Psoas muscle (tissue), 7 donors: ENCODE measurements at regions not wholly inside any gene's neighbourhood (a gene's known extent, or its start where the extent isn't known, plus 50 kb on each side); places are given as distances from the start of the nearest gene placed in this dataset.
"Not testable (repeated sequence)": the region's sequence is repeated elsewhere in the genome, so short reads cannot be mapped to it uniquely, and the experiment has no call there.

Experiments
- ATAC-seq, 4 donors: fragments of 200-7000 bp; cut with Tn5 transposase; one replicate each; pipeline ENCODE4 v1.9.1; 2020; ENCODE audit warnings: moderate library complexity in 3 of 4, mild to moderate bottlenecking in 2 of 4
- DNase-seq, 2 donors: peaks; one replicate each; pipeline ENCODE4 v3.0.0-alpha.2; 2020
- H3K27ac ChIP-seq: fragments of 200-600 bp; one replicate; pipeline ENCODE4 v1.8.0; 2022
- H3K27me3 ChIP-seq, 3 donors: fragments of 200-600 bp in 1 of 3; one replicate each; pipeline versions ENCODE4 v1.6.1 to v1.8.0; 2013 to 2022; ENCODE audit warnings: low read length in 2 of 3, mild to moderate bottlenecking in 2 of 3, moderate library complexity in 1 of 3; ENCODE audit not compliant: insufficient read depth in 3 of 3
- H3K36me3 ChIP-seq, 2 donors: fragments of 200-600 bp in 1 of 2; one replicate each; pipeline versions ENCODE4 v1.6.1 to v1.8.0; 2013 to 2022; ENCODE audit warnings: low read depth in 1 of 2, mild to moderate bottlenecking in 1 of 2, moderate library complexity in 1 of 2; ENCODE audit not compliant: insufficient read depth in 1 of 2
- H3K4me1 ChIP-seq: fragments of 200-600 bp; one replicate; pipeline ENCODE4 v1.8.0; 2022
- H3K4me3 ChIP-seq: fragments of 200-600 bp; one replicate; pipeline ENCODE4 v1.8.0; 2022; ENCODE audit warnings: mild to moderate bottlenecking
- H3K9me3 ChIP-seq: fragments of 200-600 bp; one replicate; pipeline ENCODE4 v1.8.0; 2022
- WGBS, 3 donors: extraction: QIAGEN DNeasy Blood & Tissue Kit; methylation state at CpG; one replicate each; pipeline versions ENCODE4 v1.1.6 to v1.1.7; 2013; 5-methylcytosine and 5-hydroxymethylcytosine counted together
- intact Hi-C, 2 donors: fragments of 100-400 bp; cut with DNase I; formaldehyde crosslinking; loops; one replicate each; pipeline versions ENCODE4 v1.11.0 to v1.14.2; 2022
- TF ChIP-seq, protein P1 (sequence below): fragments of 200-600 bp; IDR thresholded peaks from one replicate; pipeline ENCODE4 v1.8.0; 2022; ENCODE audit warnings: antibody characterized with exemption
- donor health status: healthy with polysubstance abuse.
- donor health status: DM: no; HTN: no; CAD: no; lungs with moderate emphysema.
- donor health status: Bipolar disorder and iron deficiency.
- donor health status: healthy.
- donor health status: DM: yes; HTN: yes; CAD: no.
- donor health status: DM: no; HTN: no; CAD: no.
- donor health status: DM: yes; HTN: yes; CAD: no.

DNA sequence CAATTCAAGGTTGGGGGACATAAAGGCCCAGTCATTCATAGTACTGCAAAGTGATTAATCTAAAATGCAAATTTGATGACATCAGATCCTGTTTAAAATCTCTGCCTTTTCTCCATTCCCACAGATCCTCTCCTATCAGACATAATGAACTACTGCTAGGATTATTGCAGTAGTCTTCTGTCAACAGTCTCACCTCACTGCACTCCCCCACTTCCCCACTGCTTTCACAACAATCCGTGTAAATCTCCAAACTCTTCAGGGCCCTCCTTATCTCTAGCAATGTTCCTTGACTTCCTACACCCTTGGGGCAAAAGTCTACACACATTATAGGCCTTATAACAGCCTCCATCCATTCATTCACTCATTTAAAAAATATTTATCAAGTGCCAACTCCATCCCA is 112.4 kb downstream of the KBTBD2 start:
- Histone ChIP-seq H3K9me3 (no peaks in the 10 kb centered on the region), H3K4me1 (no peaks in the 10 kb centered on the region), H3K36me3 (no peaks in the 10 kb centered on the region), H3K4me3 (no peak overlapping the region), H3K27me3 (no peaks in the 10 kb centered on the region), H3K27ac (no peak overlapping the region)
- no peak for DNase-seq
- TF ChIP-seq, protein P1, sequence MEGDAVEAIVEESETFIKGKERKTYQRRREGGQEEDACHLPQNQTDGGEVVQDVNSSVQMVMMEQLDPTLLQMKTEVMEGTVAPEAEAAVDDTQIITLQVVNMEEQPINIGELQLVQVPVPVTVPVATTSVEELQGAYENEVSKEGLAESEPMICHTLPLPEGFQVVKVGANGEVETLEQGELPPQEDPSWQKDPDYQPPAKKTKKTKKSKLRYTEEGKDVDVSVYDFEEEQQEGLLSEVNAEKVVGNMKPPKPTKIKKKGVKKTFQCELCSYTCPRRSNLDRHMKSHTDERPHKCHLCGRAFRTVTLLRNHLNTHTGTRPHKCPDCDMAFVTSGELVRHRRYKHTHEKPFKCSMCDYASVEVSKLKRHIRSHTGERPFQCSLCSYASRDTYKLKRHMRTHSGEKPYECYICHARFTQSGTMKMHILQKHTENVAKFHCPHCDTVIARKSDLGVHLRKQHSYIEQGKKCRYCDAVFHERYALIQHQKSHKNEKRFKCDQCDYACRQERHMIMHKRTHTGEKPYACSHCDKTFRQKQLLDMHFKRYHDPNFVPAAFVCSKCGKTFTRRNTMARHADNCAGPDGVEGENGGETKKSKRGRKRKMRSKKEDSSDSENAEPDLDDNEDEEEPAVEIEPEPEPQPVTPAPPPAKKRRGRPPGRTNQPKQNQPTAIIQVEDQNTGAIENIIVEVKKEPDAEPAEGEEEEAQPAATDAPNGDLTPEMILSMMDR = no peak
- no peak for ATAC-seq
- 57 to 94% (median 89%) methylated on average over 1 of the region's 1 CpG for WGBS, 3 donors
- intact Hi-C loops = loop anchor here in 1 of 2 donors (10.0 kb wide), 1 partner anchor 326 kb away; the partner anchor contains the start of gene RP9

DNA sequence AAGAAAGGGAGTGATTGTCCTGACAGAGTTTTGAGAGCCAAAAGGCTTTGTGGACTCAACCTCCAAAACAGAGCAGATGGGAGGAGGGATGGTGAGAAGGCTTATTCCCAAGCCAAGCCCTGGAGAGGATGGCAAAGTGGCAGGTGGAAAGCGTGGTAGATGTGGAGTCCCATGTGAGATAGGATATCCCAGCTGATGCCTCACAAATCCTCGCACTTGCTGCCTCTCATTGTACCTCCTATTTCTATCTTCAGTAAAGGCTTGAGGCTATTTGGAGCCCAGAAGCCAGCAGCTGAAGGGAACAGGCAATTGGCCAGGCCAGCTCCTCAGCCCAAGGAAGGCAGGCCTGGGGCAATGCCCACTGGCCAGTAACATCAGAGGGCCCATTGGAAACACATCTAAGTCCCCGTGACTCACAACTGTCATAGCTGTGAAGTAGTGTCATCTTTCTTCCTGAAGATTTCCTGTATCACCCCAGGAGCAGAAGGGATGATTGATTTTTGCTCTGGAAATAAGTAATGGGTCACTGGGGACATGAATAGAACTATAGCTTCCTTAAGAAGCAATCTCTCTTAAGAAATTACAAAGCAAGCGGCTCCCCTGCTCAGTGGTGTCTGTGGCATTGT is 114.4 kb downstream of the KBTBD2 start:
- peak; percentile 97 to 99 (median 98) for ATAC-seq

DNA sequence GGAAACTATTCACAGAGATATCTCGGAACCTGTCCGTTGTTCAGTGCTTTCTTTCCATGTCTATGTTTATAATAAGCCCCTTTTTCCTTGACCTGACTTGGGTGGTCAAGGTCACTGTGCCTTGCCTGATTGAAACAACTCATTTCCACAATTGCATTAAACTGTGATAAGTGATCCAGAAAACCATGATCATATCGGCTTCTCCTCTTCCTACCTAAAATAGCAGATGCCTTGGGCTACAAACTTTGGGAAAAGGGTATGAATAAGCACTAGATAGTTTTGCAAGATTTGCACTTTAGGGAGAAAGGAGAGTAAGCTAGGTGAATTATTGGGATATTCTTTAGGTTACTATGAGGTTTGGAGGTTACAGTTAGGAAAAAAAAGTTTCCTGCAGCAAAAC is 115.2 kb downstream of the KBTBD2 start:
- ATAC-seq, H3K27me3 ChIP-seq, H3K9me3 ChIP-seq, H3K4me3 ChIP-seq, H3K36me3 ChIP-seq, H3K4me1 ChIP-seq, DNase-seq: not testable (repeated sequence)
- H3K27ac ChIP-seq = peak overlapping the region; percentile 67
- 84 to 89% (median 85%) methylated on average over 3 of the region's 3 CpGs for WGBS, 3 donors
- intact Hi-C loops = loop anchor here in 1 of 2 donors (10.0 kb wide), 1 partner anchor 328 kb away; the partner anchor contains the start of gene RP9

More for the DNA sequence above, 114.4 kb downstream of the KBTBD2 start:
- not testable (repeated sequence) for H3K36me3 ChIP-seq, H3K4me3 ChIP-seq, H3K9me3 ChIP-seq, H3K27me3 ChIP-seq, H3K4me1 ChIP-seq
- intact Hi-C loops = loop anchor here in 1 of 2 donors (10.0 kb wide), 1 partner anchor 328 kb away; the partner anchor contains the start of gene RP9
- H3K27ac ChIP-seq = peak overlapping the region; percentile 67
- 30 to 38% (median 37%) methylated on average over 4 of the region's 4 CpGs for WGBS, 3 donors
- DNase-seq = peak in 1 of 2 donors; percentile 72

DNA sequence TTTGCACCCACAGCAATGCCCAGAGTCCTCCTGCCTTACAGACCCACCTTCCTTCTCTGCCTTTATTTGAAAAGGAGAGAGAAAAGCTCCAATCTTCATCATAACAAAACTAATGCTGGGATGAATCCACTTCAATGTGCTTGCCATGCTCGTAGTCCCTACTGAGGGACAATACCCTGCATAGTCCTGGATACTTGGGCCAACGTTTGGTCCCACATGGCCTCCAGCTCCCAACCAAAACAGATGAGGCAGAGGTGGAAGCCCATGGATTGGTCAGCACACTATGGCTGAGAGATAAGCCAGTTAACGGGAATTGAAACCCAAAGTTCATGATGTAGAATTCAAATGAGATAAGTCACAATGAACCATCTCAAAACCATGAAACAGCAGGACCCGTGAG is 115.8 kb downstream of the KBTBD2 start:
- not testable (repeated sequence) for DNase-seq, H3K36me3 ChIP-seq, H3K4me3 ChIP-seq, ATAC-seq, H3K27me3 ChIP-seq, H3K27ac ChIP-seq, H3K9me3 ChIP-seq, H3K4me1 ChIP-seq
- WGBS, 3 donors = 53 to 59% (median 55%) methylated on average over 3 of the region's 4 CpGs
- intact Hi-C loops = loop anchor here in 1 of 2 donors (10.0 kb wide), 1 partner anchor 329 kb away; the partner anchor contains the start of gene RP9

DNA sequence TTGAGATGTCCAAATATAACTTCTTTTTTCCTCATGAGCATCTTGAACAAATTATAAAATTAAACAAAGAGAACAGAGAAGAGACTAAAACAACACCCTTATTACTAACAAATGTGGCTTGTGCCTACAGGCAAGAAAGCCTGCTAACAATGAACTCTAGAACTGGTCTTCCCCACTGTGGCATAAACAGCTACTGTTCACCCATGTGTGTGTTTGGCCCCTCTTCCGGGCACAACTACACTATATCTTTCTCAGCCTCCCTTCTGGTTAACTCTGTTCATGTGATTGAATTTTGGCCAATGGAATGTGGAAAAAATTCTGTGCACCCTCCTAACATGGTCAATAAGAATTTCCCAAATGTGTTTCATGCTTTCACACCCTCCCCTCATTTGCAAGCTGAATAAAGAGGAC is 117.0 kb downstream of the KBTBD2 start:
- WGBS, 3 donors = 92 to 96% (median 94%) methylated on average over 1 of the region's 1 CpG
- Histone ChIP-seq H3K9me3 (no peaks in the 10 kb centered on the region), H3K27ac (no peak overlapping the region), H3K4me1 (no peaks in the 10 kb centered on the region), H3K4me3 (no peak overlapping the region), H3K36me3 (no peaks in the 10 kb centered on the region), H3K27me3 (no peaks in the 10 kb centered on the region)
- DNase-seq (no peak), ATAC-seq (no peak)
- intact Hi-C loops = loop anchor here in 1 of 2 donors (10.0 kb wide), 1 partner anchor 330 kb away; the partner anchor contains the start of gene RP9
- TF ChIP-seq, protein P1 = no peak

DNA sequence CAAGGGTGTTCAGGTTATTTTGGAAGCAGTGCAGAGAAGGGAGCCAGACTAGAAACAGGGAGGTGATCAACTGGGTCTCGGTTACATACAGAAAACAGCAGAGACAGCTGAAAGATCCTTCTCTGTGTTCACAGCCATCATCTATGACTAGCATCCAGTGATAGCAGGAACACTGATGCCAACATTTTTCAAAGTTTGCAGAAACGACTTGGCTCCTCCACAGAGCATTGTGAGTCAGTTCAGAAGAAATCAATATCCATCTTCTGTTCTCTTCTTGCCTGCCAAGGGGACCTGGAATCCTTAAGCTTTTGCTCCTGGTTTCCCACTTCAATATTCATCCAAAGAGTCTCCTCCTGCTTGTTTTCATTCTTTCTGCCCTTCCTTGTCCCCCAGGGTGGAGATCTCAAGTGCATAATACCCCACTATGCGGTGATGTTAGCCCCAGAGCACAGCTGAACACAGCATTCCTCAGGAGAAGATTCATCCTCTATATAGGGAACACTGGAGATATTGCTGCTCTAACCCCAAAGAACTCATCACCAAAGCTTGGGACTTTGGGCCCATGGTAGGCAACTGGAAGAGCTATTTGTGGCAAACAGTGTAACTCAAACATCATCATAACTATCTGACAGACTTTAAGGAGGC is 122.6 kb downstream of the KBTBD2 start:
- H3K27ac ChIP-seq, intact Hi-C loops: not testable (repeated sequence)
- 48 to 71% (median 68%) methylated on average over 3 of the region's 3 CpGs for WGBS, 3 donors

DNA sequence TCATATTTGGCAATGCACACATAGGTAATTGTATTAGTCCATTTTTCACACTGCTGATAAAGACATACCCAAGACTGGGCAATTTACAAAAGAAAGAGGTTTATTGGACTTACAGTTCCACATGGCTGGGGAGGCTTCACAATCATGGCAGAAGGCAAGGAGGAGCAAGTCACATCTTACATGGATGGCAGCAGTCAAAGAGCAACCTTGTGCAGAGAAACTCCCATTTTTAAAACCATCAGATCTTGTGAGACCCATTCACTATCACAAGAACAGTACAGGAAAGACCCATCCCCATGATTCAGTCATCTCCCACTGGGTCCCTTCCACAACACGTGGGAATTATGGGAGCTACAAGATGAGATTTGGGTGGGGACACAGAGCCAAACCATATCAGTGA is 123.2 kb downstream of the KBTBD2 start:
- H3K4me1 ChIP-seq, H3K36me3 ChIP-seq, H3K27me3 ChIP-seq, H3K9me3 ChIP-seq, H3K4me3 ChIP-seq, H3K27ac ChIP-seq, ATAC-seq, intact Hi-C loops, DNase-seq: not testable (repeated sequence)
- WGBS, 3 donors = 88 to 95% (median 90%) methylated on average over 1 of the region's 1 CpG

More for the DNA sequence above, 122.6 kb downstream of the KBTBD2 start:
- H3K27me3 ChIP-seq, H3K9me3 ChIP-seq, H3K36me3 ChIP-seq, H3K4me3 ChIP-seq, DNase-seq, H3K4me1 ChIP-seq: not testable (repeated sequence)
- ATAC-seq = peak in 2 of 4 donors; percentile 53 to 83
